OCI-LY7 (cell line): ENCODE measurements at regions not wholly inside any gene's neighbourhood (a gene's known extent, or its start where the extent isn't known, plus 50 kb on each side); places are given as distances from the start of the nearest gene placed in this dataset.

ENCODE experiments used
- BruUV-seq: library from RNA; stranded (reverse); fragments of 400-500 nt; replicated peaks from 2 replicates; lab custom pipeline; 2021; lab: Mats Ljungman, UMichigan
- CTCF ChIA-PET: fragments of 300-600 bp; sonication (Branson Sonifier 250); formaldehyde crosslinking; loops from one replicate; lab custom pipeline; 2022; ENCODE audit warnings: antibody characterized with exemption; ENCODE audit not compliant: unreplicated experiment; lab: Charles Lee
- POLR2A ChIA-PET: fragments of 300-600 bp; sonication (Branson Sonifier 250); formaldehyde crosslinking; loops from one replicate; lab custom pipeline; 2022; ENCODE audit warnings: antibody characterized with exemption; lab: Charles Lee
- DNase-seq: peaks from one replicate; pipeline ENCODE4 v3.0.0-alpha.2; 2015; ENCODE audit warnings: low spot score
- H2AFZ ChIP-seq: fragments of 200-600 bp; sonication (generic), shearing (Covaris generic); 2 replicates; pipeline ENCODE4 v1.6.1; 2014; ENCODE audit warnings: mild to moderate bottlenecking, antibody characterized with exemption, low read length, moderate library complexity
- H3K27ac ChIP-seq: fragments of 200-600 bp; sonication (generic); 2 replicates; pipeline ENCODE4 v1.5.1; 2014; ENCODE audit warnings: mixed run types, low read depth, mild to moderate bottlenecking, moderate library complexity, low read length, inconsistent platforms; ENCODE audit not compliant: poor library complexity, severe bottlenecking
- H3K36me3 ChIP-seq: fragments of 200-600 bp; sonication (generic); 2 replicates; pipeline ENCODE4 v1.6.1; 2014; ENCODE audit warnings: mild to moderate bottlenecking, antibody characterized with exemption, low read length, moderate library complexity, mixed read lengths; ENCODE audit not compliant: insufficient read depth
- H3K4me1 ChIP-seq: fragments of 200-600 bp; sonication (generic); 2 replicates; pipeline ENCODE4 v1.5.1; 2014; ENCODE audit warnings: mild to moderate bottlenecking, low read length; ENCODE audit not compliant: insufficient read depth, poor library complexity, severe bottlenecking
- H3K4me2 ChIP-seq: fragments of 200-600 bp; sonication (generic); 2 replicates; pipeline ENCODE4 v1.6.1; 2014; ENCODE audit warnings: mild to moderate bottlenecking, low read length
- H3K4me3 ChIP-seq: fragments of 200-600 bp; sonication (generic); 2 replicates; pipeline ENCODE4 v1.5.1; 2014; ENCODE audit warnings: mild to moderate bottlenecking, low read depth, low read length; ENCODE audit not compliant: poor library complexity, severe bottlenecking
- H3K79me2 ChIP-seq: fragments of 200-600 bp; sonication (generic); 2 replicates; pipeline ENCODE4 v1.6.1; 2016; ENCODE audit warnings: low read depth, mild to moderate bottlenecking, low read length, moderate library complexity, mixed read lengths; ENCODE audit not compliant: insufficient read depth
- H3K9me2 ChIP-seq: fragments of 200-600 bp; sonication (generic); 2 replicates; pipeline ENCODE4 v1.6.1; 2016; ENCODE audit warnings: mild to moderate bottlenecking, low read length, mixed read lengths; ENCODE audit not compliant: insufficient read depth
- H3K9me3 ChIP-seq: fragments of 200-600 bp; sonication (generic); 2 replicates; pipeline ENCODE4 v1.6.1; 2014; ENCODE audit warnings: mild to moderate bottlenecking, mixed run types, low read length, mixed read lengths
- H4K20me1 ChIP-seq: fragments of 200-600 bp; sonication (generic); 2 replicates; pipeline ENCODE4 v1.6.1; 2014; ENCODE audit warnings: mild to moderate bottlenecking, antibody characterized with exemption, low read length, moderate library complexity, mixed read lengths; ENCODE audit not compliant: insufficient read depth
- EZH2phosphoT487 ChIP-seq: fragments of 200-600 bp; sonication (generic); IDR thresholded peaks from 2 replicates; pipeline ENCODE4 v1.6.1; 2018; ENCODE audit warnings: low read depth, borderline replicate concordance, mild to moderate bottlenecking, mixed run types, antibody characterized with exemption, low read length, moderate library complexity, mixed read lengths
- intact Hi-C: fragments of 100-400 bp; cut with micrococcal nuclease; formaldehyde crosslinking; loops from one replicate; pipeline ENCODE4 v1.10.0; 2022; ENCODE audit not compliant: unreplicated experiment
- TF ChIP-seq, protein P1 (sequence below): fragments of 200-600 bp; sonication (generic); conservative IDR thresholded peaks from 2 replicates; pipeline ENCODE4 v1.5.1; 2014; ENCODE audit warnings: mild to moderate bottlenecking, antibody characterized with exemption, low read length, moderate library complexity, mixed read lengths

GRCh38 chr12:46892887-46893286 is 67.1 kb upstream of the SLC38A4 start:
- H3K36me3 ChIP-seq = no peaks in the 10 kb centered on the region
- H3K27ac ChIP-seq = no peak overlapping the region
- no peaks in the 10 kb centered on the region for H3K9me2 ChIP-seq
- H3K4me2 ChIP-seq = no peak overlapping the region
- no peaks in the 10 kb centered on the region for H3K9me3 ChIP-seq
- H3K4me3 ChIP-seq = no peak overlapping the region
- intact Hi-C loops = no loop called here
- no peaks in the 10 kb centered on the region for H3K79me2 ChIP-seq
- H2AFZ ChIP-seq = no peak overlapping the region
- H4K20me1 ChIP-seq = no peaks in the 10 kb centered on the region
- no peak for DNase-seq
- H3K4me1 ChIP-seq = no peaks in the 10 kb centered on the region
- ChIA-PET CTCF (no interaction called here), POLR2A (no interaction called here)
- no peak for TF ChIP-seq EZH2phosphoT487
- TF ChIP-seq, protein P1, sequence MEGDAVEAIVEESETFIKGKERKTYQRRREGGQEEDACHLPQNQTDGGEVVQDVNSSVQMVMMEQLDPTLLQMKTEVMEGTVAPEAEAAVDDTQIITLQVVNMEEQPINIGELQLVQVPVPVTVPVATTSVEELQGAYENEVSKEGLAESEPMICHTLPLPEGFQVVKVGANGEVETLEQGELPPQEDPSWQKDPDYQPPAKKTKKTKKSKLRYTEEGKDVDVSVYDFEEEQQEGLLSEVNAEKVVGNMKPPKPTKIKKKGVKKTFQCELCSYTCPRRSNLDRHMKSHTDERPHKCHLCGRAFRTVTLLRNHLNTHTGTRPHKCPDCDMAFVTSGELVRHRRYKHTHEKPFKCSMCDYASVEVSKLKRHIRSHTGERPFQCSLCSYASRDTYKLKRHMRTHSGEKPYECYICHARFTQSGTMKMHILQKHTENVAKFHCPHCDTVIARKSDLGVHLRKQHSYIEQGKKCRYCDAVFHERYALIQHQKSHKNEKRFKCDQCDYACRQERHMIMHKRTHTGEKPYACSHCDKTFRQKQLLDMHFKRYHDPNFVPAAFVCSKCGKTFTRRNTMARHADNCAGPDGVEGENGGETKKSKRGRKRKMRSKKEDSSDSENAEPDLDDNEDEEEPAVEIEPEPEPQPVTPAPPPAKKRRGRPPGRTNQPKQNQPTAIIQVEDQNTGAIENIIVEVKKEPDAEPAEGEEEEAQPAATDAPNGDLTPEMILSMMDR = no peak
- BruUV-seq = no TSS peak

- intact Hi-C loops = no loop called here
These were observed 67.6 kb upstream of the SLC38A4 start for GRCh38 chr12:46893434-46893833.

GRCh38 chr12:46895726-46896125 is 69.9 kb upstream of the SLC38A4 start:
- ChIA-PET POLR2A (no interaction called here), CTCF (no interaction called here)
- H2AFZ ChIP-seq = no peak overlapping the region
- no peak overlapping the region for H3K4me2 ChIP-seq
- DNase-seq = no peak
- no peaks in the 10 kb centered on the region for H3K36me3 ChIP-seq
- no peak overlapping the region for H3K27ac ChIP-seq
- intact Hi-C loops = no loop called here
- H4K20me1 ChIP-seq = no peaks in the 10 kb centered on the region
- no peak overlapping the region for H3K4me3 ChIP-seq
- H3K9me2 ChIP-seq = no peaks in the 10 kb centered on the region; the same call in 1 of the 2 replicates
- H3K4me1 ChIP-seq = no peaks in the 10 kb centered on the region
- H3K9me3 ChIP-seq = no peaks in the 10 kb centered on the region
- TF ChIP-seq, protein P1 = no peak
- TF ChIP-seq EZH2phosphoT487 = no peak
- no peaks in the 10 kb centered on the region for H3K79me2 ChIP-seq
- no TSS peak for BruUV-seq

More at GRCh38 chr12:46893434-46893833, 67.6 kb upstream of the SLC38A4 start:
- CTCF ChIA-PET = no interaction called here
- POLR2A ChIA-PET = interaction anchor here (0.5 kb wide), 1 partner anchor 46 kb away, joined by 3 read pairs; no protein-coding TSS in a partner anchor
- TF ChIP-seq, protein P1 = no peak
- no peak for TF ChIP-seq EZH2phosphoT487
- Histone ChIP-seq H3K9me2 (no peaks in the 10 kb centered on the region), H3K4me2 (no peak overlapping the region), H3K36me3 (no peaks in the 10 kb centered on the region), H3K4me3 (no peak overlapping the region), H2AFZ (no peak overlapping the region), H3K9me3 (no peaks in the 10 kb centered on the region), H4K20me1 (no peaks in the 10 kb centered on the region), H3K4me1 (no peaks in the 10 kb centered on the region), H3K79me2 (no peaks in the 10 kb centered on the region), H3K27ac (no peak overlapping the region)
- no peak for DNase-seq
- no TSS peak for BruUV-seq
